ENCODE measurements at regions not wholly inside any gene's neighbourhood (a gene's known extent, or its start where the extent isn't known, plus 50 kb on each side); places are given as distances from the start of the nearest gene placed in this dataset.

GRCh38 chr20:12715991-12716680 is 292.6 kb upstream of the SPTLC3 start:
- no peak for TF ChIP-seq POLR2A (IDR thresholded peaks at IDR 0.05)
- no peak for TF ChIP-seq CTCF (IDR thresholded peaks at IDR 0.05)
- Histone ChIP-seq H3K4me3 (no peak overlapping the region), H3K9me3 (no peaks in the 10 kb centered on the region), H3K4me1 (no peaks in the 10 kb centered on the region), H3K27me3 (no peaks in the 10 kb centered on the region), H3K27ac (no peak overlapping the region), H3K36me3 (replicated peaks in 1 of 2; ENCODE audit: insufficient read depth in 1 of 2, low read depth in 2 of 2) (no peaks in the 10 kb centered on the region)
- 87 to 95% methylated on average over 3 of the region's 3 CpGs for WGBS, 2 donors
- no peak for ATAC-seq
- intact Hi-C loops (cut with DNase I), result no loop called here
- no peak for DNase-seq

- DNase-seq (no peak), ATAC-seq (no peak)
- Histone ChIP-seq H3K27me3 (no peaks in the 10 kb centered on the region), H3K4me1 (no peaks in the 10 kb centered on the region), H3K9me3 (no peaks in the 10 kb centered on the region), H3K4me3 (no peak overlapping the region), H3K27ac (no peak overlapping the region), H3K36me3 (replicated peaks in 1 of 2; ENCODE audit: insufficient read depth in 1 of 2, low read depth in 2 of 2) (no peaks in the 10 kb centered on the region)
- TF ChIP-seq CTCF (IDR thresholded peaks at IDR 0.05) (no peak), POLR2A (IDR thresholded peaks at IDR 0.05) (no peak)
- intact Hi-C loops (cut with DNase I), result no loop called here
- WGBS, 2 donors, result 35 to 46% methylated on average over 1 of the region's 1 CpG
Measured at GRCh38 chr20:12717061-12717460, 291.7 kb upstream of the SPTLC3 start.

GRCh38 chr20:12718619-12719018 is 290.2 kb upstream of the SPTLC3 start:
- H3K27ac ChIP-seq, result no peak overlapping the region
- H3K36me3 ChIP-seq (replicated peaks in 1 of 2; ENCODE audit: insufficient read depth in 1 of 2, low read depth in 2 of 2), result no peaks in the 10 kb centered on the region
- DNase-seq, result no peak
- no peak for ATAC-seq
- H3K9me3 ChIP-seq, result no peaks in the 10 kb centered on the region
- no peaks in the 10 kb centered on the region for H3K27me3 ChIP-seq
- H3K4me3 ChIP-seq, result no peak overlapping the region
- TF ChIP-seq POLR2A (IDR thresholded peaks at IDR 0.05) (no peak), CTCF (IDR thresholded peaks at IDR 0.05) (no peak)
- intact Hi-C loops (cut with DNase I), result no loop called here
- no peaks in the 10 kb centered on the region for H3K4me1 ChIP-seq
- 60 to 65% methylated on average over 4 of the region's 4 CpGs for WGBS, 2 donors

GRCh38 chr20:12721636-12722035 is 287.1 kb upstream of the SPTLC3 start:
- no peak for TF ChIP-seq POLR2A (IDR thresholded peaks at IDR 0.05)
- no peak for TF ChIP-seq CTCF (IDR thresholded peaks at IDR 0.05)
- intact Hi-C loops (cut with DNase I), result no loop called here
- no peaks in the 10 kb centered on the region for H3K4me1 ChIP-seq
- H3K27me3 ChIP-seq, result no peaks in the 10 kb centered on the region
- no peaks in the 10 kb centered on the region for H3K9me3 ChIP-seq
- ATAC-seq (peak; percentile 18), DNase-seq (no peak)
- no peak overlapping the region for H3K4me3 ChIP-seq
- 44 to 46% methylated on average over 2 of the region's 2 CpGs for WGBS, 2 donors
- no peaks in the 10 kb centered on the region for H3K36me3 ChIP-seq (replicated peaks in 1 of 2; ENCODE audit: insufficient read depth in 1 of 2, low read depth in 2 of 2)
- peak overlapping the region in 2 of 4 donors; percentile 49 to 51 for H3K27ac ChIP-seq

GRCh38 chr20:12722091-12722490 is 286.7 kb upstream of the SPTLC3 start:
- Histone ChIP-seq H3K4me3 (no peak overlapping the region), H3K9me3 (no peaks in the 10 kb centered on the region), H3K27me3 (no peaks in the 10 kb centered on the region), H3K27ac (peak overlapping the region in 2 of 4 donors; percentile 49 to 51), H3K4me1 (no peaks in the 10 kb centered on the region), H3K36me3 (replicated peaks in 1 of 2; ENCODE audit: insufficient read depth in 1 of 2, low read depth in 2 of 2) (no peaks in the 10 kb centered on the region)
- TF ChIP-seq POLR2A (IDR thresholded peaks at IDR 0.05) (no peak), CTCF (IDR thresholded peaks at IDR 0.05) (no peak)
- intact Hi-C loops (cut with DNase I), result no loop called here
- whole genome bisulfite sequencing, 2 donors, result 60 to 70% methylated on average over 1 of the region's 1 CpG
- ATAC-seq (peak; percentile 78), DNase-seq (no peak)

Measured in body of pancreas (tissue), 4 donors.